GM18517 (cell line): ENCODE measurements at regions not wholly inside any gene's neighbourhood (a gene's known extent, or its start where the extent isn't known, plus 50 kb on each side); places are given as distances from the start of the nearest gene placed in this dataset.

Experiments used
- ATAC-seq: cut with Tn5 transposase; IDR thresholded peaks from one replicate; pipeline ENCODE4 v1.9.1; 2021; ENCODE audit warnings: mild to moderate bottlenecking, moderate library complexity; ENCODE audit not compliant: unreplicated experiment

DNA sequence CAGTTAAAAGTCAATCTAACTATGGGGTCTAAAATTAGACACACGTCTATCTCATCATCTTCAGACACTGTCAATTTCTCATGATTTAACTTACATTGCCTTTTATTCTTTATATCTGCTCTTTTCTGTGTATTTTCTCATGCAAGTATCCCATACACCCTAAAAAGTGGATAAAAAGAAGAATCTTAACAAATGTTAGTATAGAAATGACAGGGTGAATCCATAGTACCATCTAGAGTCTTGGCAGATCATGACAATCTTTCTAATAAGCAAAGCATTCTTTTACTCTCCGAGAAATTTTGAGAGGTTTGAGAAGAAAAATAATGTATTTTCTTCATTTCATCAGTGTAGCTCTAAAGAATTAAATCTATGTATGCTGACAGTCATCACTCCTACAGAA is 382.7 kb downstream of the C6orf118 start:
- ATAC-seq: no peak

DNA sequence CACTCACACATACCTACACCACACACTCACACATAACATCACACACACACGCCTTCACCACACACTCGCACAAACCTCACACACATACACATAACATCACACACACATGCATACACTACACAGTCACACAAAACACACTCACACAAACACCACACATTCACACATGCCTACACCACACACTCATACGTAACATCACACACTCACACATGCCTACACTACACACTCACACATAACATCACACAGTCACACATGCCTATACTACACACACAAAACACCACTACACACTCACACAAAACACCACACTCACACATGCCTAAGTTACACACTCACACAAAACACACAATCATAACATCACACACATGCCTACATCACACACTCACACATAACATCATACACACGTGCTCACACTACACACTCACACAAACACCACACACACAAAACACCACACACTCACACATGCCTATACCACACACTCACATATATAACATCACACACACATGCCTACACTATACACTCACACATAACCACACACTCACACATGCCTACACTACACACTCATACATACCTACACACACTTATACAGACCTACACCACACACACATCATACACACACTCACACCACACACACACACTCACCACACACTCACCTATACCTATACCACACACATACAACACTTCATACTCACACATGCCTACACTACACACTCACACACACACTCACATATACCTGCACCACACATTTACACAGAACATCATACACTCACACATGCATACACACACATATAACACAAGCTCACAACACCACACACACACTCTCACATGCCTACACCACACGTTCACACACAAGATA is 383.5 kb downstream of the C6orf118 start:
- no peak for ATAC-seq

GRCh38 chr6:164924674-164925073 is 384.7 kb downstream of the C6orf118 start:
- no peak for ATAC-seq

GRCh38 chr6:164917211-164917610 is 392.2 kb downstream of the C6orf118 start:
- no peak for ATAC-seq

DNA sequence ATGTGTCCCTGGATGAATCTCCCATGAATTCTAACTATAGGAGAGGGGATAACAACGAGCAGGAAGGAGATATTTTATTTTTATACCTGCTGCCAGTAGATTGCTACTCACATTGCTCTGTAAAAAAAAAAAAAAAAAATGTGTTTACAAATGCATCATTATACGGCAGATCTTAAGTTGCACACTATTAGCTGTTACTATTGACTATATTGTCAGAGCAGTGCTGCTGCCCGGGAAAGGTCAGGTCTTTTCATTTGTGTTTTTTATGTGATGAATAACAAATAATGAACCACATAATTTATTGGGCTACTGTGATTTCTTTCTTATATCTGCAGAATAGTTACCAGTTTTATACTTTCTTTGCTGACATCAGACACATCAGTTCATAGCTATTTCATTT is 393.3 kb downstream of the C6orf118 start:
- no peak for ATAC-seq

- no peak for ATAC-seq
Observed at GRCh38 chr6:164911873-164912580, 397.4 kb downstream of the C6orf118 start.

DNA sequence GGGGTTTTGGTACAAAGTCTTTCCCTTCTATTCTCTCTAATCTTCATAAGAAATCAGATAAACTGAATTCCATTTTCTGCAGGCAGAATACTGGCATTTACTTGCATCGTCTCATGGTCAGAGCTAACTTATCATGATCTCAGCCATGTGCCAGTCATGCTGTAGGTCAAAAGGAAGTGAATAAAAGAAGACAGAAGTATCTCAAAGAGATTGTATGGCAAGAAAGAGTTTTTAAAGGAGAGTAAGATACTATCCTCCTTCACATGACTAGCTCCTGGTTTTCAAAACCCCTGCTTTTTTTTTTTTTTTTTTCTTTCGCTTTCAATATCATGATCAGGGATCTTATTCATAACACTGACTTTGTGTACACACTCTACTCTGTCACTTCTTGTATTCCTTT is 398.3 kb downstream of the C6orf118 start:
- ATAC-seq: no peak

DNA sequence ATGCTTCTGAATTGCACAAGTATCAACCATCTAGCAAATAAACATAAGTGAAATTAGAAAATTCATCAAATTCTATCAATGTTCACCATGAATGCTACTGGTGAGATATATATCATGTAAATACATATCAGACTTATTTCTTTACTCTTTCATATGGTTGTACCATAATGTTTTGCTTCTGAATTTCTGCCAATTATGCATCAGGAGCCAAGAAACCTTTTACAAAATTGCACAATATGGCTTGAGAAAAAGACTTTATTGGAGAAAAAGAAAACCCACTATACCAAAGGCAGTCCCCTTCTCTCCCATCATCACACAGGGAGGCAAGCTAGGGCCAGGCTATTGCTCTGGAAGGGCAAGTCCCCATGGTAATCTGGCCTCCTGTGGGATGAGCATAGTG is 402.6 kb downstream of the C6orf118 start:
- ATAC-seq: no peak

DNA sequence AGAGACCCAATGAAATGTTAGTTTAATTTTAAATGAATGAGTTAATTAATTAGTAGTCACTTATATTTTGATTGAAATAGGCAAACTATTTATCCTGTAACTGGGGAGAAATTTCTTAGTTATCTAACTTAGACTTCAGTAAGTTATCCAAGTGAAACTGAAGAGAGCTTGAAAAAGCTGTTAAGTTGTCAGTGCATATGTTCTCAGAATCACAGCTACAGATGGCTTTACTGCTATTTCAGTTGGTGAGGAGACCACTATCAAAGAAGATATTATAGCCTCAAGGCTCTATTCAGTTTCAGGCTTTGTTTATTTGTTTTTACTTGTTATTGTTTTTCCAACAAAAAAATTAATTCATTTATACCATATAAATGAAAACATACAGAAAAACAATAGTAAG is 404.1 kb downstream of the C6orf118 start:
- ATAC-seq: no peak

DNA sequence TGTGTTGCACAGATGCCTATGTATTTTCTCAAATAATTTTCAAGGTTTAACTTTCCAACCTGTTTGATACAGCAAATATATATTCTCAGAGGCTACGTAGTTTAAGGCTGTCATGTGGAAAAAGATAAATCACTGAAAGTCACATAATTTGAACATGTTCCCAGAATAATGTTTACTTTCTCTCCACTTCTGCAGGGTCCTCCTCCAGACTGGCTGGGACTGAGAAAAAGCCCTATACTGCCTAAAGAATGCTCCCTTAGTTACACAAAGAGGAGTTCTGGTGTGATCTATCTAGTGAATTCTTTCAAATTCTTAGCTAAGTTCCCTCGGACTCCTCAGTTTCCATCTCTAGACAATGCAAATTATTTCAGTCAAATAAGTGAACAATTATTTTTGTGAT is 411.0 kb downstream of the C6orf118 start:
- no peak for ATAC-seq

DNA sequence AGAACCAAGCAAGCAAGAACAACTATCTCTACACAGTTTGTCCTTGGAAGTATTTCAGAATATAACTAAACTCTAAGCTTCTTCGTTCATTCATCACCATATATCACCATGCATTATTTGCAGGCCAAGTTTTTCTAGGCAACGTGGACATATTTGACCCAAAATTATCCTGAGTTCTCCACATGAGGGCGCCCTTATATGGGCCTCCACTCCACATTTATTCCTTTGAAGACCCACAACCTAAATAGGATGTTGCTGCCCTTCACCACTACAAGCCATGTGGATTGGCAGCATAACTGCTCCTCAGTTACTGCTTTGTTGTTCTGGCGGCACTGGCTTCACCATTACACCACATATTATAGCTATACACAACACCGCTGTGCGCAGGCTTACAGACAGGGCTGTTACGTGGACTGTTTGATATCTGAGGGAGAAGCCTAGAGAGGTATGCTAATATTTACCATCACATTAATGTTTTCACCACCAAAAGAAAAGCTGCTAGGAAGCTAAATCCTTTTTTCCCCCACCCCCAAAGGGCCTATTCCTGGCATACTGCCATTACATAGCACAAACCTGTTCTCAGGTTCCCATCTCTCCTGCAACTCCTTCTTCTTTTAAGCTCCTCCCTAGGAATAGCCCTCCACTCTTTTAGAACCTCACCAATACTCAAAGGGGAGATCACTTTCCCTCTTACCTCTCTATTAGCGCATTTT is 411.7 kb downstream of the C6orf118 start:
- no peak for ATAC-seq

GRCh38 chr6:164889980-164890379 is 419.4 kb downstream of the C6orf118 start:
- ATAC-seq: no peak

DNA sequence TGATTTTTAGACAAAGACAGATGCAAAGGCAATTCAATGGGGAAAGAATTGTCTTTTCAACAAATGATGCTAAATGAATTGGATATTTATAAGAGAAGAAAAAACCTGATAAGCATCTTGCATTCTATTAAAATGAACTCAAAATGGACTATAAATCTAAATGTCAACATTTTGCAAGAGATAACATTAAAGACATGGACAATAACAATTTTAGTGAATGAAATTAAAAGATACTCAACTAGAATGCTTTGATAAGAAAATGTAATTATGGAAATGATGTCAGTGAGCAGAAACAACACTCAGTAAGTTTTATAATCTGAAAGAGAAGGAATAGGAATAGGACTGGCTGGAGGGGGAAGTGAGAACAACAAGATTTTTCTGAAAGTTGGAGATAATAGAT is 421.7 kb downstream of the C6orf118 start:
- ATAC-seq: no peak

GRCh38 chr6:164882236-164882635 is 427.2 kb downstream of the C6orf118 start:
- no peak for ATAC-seq

- ATAC-seq: no peak
Observed at GRCh38 chr6:164871783-164872182, 437.6 kb downstream of the C6orf118 start.

DNA sequence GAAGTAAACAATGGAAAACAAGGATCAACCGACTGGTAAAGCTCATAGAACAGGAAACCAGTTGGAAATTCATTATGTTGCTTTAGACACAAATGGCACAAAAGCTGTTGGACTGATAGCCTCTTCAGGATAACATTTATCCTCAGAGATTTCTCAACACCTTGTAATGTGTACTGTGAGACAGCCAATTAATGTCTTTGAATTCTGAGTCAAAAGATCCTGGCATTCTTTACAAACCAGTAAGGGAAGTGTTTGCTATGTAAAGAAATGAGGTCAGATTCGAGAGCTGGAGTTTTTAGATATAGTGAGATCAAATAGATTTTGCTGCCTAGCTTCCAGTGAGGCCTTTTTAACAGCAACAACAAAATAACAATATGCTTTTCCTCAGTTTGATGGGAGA is 439.2 kb downstream of the C6orf118 start:
- ATAC-seq: no peak

- no peak for ATAC-seq
Observed at GRCh38 chr6:164861967-164862366, 447.4 kb downstream of the C6orf118 start.

- no peak for ATAC-seq
Observed at GRCh38 chr6:164859816-164860215, 449.6 kb downstream of the C6orf118 start.

DNA sequence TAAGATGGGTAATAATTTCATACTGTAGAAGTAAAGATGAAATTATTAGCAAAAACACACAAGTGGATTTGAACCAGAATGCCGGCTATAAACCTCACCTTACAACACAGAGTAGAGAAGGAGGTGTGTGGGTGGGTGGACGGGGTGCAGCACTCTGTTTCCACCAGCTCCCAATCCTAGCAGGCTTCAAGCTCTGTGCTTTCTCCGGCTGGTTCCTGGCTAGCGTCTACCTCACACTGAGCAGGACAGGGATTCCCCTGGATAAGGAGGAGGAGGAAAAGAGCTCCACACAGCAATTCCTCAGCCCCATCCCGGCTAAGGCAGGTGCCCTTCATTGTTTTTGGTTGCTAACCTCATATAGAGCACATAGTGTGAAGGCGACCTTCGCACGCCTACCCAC is 453.3 kb downstream of the C6orf118 start:
- no peak for ATAC-seq

- ATAC-seq: no peak
Observed at GRCh38 chr6:164855281-164855680, 454.1 kb downstream of the C6orf118 start.

DNA sequence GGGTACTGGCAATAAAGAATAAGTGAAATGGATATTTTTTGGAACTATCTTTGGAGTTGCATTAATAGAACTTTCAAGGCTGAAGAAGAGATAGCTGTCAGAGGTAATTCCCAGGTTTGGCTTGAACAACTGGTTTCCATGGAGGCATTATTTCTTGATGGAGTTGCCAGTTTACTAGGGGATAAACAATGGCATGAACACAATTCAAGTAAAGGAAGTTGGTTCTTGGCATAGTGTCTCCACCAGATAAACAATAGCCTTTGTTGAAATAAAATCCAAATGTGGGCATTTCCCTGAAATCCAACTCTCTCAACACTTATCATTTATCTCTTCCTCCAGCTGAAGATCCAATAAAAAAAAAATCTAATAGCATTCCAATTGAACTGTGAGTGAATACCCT is 454.9 kb downstream of the C6orf118 start:
- ATAC-seq: no peak

DNA sequence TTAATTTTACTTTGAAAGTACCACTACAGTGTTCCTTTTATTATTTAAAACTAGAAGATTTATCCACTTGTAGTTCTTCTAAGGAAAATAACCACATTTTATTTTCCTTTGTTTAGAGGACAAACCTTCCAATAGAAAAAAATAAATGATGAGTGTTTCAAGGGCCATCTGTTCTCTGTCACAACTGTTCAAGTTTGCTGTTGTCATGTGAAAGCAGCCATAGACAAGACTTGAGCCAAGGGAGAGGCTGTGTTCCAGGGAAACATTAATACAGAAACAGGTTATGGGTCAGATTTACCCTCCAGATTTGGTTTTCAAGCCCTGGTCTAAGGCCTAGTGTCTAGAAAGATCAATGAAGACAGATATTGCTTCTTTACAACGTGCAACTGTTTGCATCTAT is 463.6 kb downstream of the C6orf118 start:
- no peak for ATAC-seq
